H1 (cell line): ENCODE measurements at regions not wholly inside any gene's neighbourhood (a gene's known extent, or its start where the extent isn't known, plus 50 kb on each side); places are given as distances from the start of the nearest gene placed in this dataset.
A peak's percentile ranks its signal among the peaks of the same experiment; 100 is the strongest.

Experiments
- CTCF ChIA-PET: fragments of 300-600 bp; sonication (Branson Sonifier 250); formaldehyde crosslinking; loops from one replicate; lab custom pipeline; 2021; ENCODE audit not compliant: partially characterized antibody; lab: Charles Lee
- POLR2A ChIA-PET: fragments of 300-600 bp; sonication (Branson Sonifier 250); formaldehyde crosslinking; loops from one replicate; lab custom pipeline; 2021; ENCODE audit warnings: inconsistent platforms; ENCODE audit not compliant: partially characterized antibody; lab: Charles Lee
- DNase-seq, 2 experiments: peaks; one replicate each; pipeline versions ENCODE4 v3.0.0 to v3.0.0-alpha.2; 2010 to 2022; ENCODE audit warnings: low spot score in 2 of 2, low read depth in 1 of 2, mixed read lengths in 1 of 2
- FAIRE-seq: peaks from 2 replicates; lab custom pipeline; 2011; peaks lifted over from hg19 to GRCh38; lab: Jason Lieb, UNC
- H2AFZ ChIP-seq: 2 replicates; pipeline ENCODE4 v1.8.1; 2012; ENCODE audit warnings: low read length, inconsistent platforms
- H2AK5ac ChIP-seq: 2 replicates; pipeline ENCODE4 v1.6.1; 2013; ENCODE audit warnings: low read depth, low read length
- H2BK120ac ChIP-seq: replicated peaks from 2 replicates; pipeline ENCODE3; 2013; ENCODE audit warnings: low read depth, low read length, inconsistent platforms
- H2BK12ac ChIP-seq: 2 replicates; pipeline ENCODE4 v1.6.1; 2013; ENCODE audit warnings: low read depth, low read length
- H2BK15ac ChIP-seq: 2 replicates; pipeline ENCODE4 v1.6.1; 2013; ENCODE audit warnings: low read length
- H2BK20ac ChIP-seq: 2 replicates; pipeline ENCODE4 v1.6.1; 2013; ENCODE audit warnings: low read length
- H2BK5ac ChIP-seq: 2 replicates; pipeline ENCODE4 v1.6.1; 2013; ENCODE audit warnings: low read depth, low read length
- H3K14ac ChIP-seq: 2 replicates; pipeline ENCODE4 v1.6.1; 2013; ENCODE audit warnings: inconsistent platforms; ENCODE audit not compliant: insufficient read length
- H3K18ac ChIP-seq: 2 replicates; pipeline ENCODE4 v1.6.1; 2013; ENCODE audit warnings: low read length; ENCODE audit errors: extremely low read depth
- H3K23ac ChIP-seq: 2 replicates; pipeline ENCODE4 v1.6.1; 2013; ENCODE audit warnings: inconsistent platforms; ENCODE audit not compliant: insufficient read length
- H3K23me2 ChIP-seq: 2 replicates; pipeline ENCODE4 v1.6.1; 2013; ENCODE audit warnings: low read depth, low read length
- H3K27ac ChIP-seq: 2 replicates; pipeline ENCODE4 v1.6.1; 2011; ENCODE audit warnings: low read depth, low read length, inconsistent platforms
- H3K27me3 ChIP-seq, 4 experiments: replicated peaks in 1 of 4; 1 replicate in 1 of 4; 2 replicates in 3 of 4; pipeline versions ENCODE4 v1.6.1 to v1.8.1; 2011 to 2013; ENCODE audit warnings: low read length in 3 of 4, mild to moderate bottlenecking in 3 of 4, inconsistent platforms in 2 of 4, mixed read lengths in 2 of 4, moderate library complexity in 1 of 4; ENCODE audit not compliant: control insufficient read depth in 3 of 4, insufficient read depth in 3 of 4; ENCODE audit errors: extremely low read depth in 1 of 4
- H3K36me3 ChIP-seq, 4 experiments: 2 replicates each; pipeline versions ENCODE4 v1.6.1 to v1.8.1; 2011 to 2013; ENCODE audit warnings: mild to moderate bottlenecking in 4 of 4, low read length in 3 of 4, moderate library complexity in 2 of 4, control low read depth in 1 of 4, inconsistent platforms in 1 of 4; ENCODE audit not compliant: insufficient read depth in 4 of 4, control insufficient read depth in 2 of 4
- H3K4ac ChIP-seq: replicated peaks from 2 replicates; pipeline ENCODE3; 2013; ENCODE audit warnings: low read length, low read depth, mixed read lengths, inconsistent platforms; ENCODE audit not compliant: insufficient read length
- H3K4me1 ChIP-seq, 4 experiments: replicated peaks in 1 of 4; 1 replicate in 1 of 4; 2 replicates in 3 of 4; pipeline versions ENCODE4 v1.6.1 to v1.8.1; 2011 to 2013; ENCODE audit warnings: low read length in 3 of 4, inconsistent platforms in 2 of 4, mixed read lengths in 1 of 4; ENCODE audit not compliant: insufficient read depth in 4 of 4, control insufficient read depth in 3 of 4
- H3K4me2 ChIP-seq, 2 experiments: 2 replicates each; pipeline versions ENCODE4 v1.6.1 to v1.8.1; 2011 to 2013; ENCODE audit warnings: low read depth in 2 of 2, low read length in 2 of 2, control low read depth in 1 of 2, inconsistent platforms in 1 of 2, mild to moderate bottlenecking in 1 of 2; ENCODE audit not compliant: insufficient read depth in 1 of 2
- H3K4me3 ChIP-seq, 4 experiments: fragments of 200-600, 300-600 bp in 1 of 4; sonication (generic), shearing (Covaris generic), sonication (Bioruptor Twin) in 1 of 4; 2 replicates each; pipeline versions ENCODE4 v1.5.1 to v1.8.1; 2011 to 2016; ENCODE audit warnings: low read length in 4 of 4, low read depth in 3 of 4, control low read depth in 2 of 4, inconsistent platforms in 2 of 4, mild to moderate bottlenecking in 2 of 4, mixed read lengths in 1 of 4, moderate library complexity in 1 of 4; ENCODE audit not compliant: insufficient read depth in 2 of 4; ENCODE audit errors: extremely low read depth in 1 of 4
- H3K56ac ChIP-seq: replicated peaks from 2 replicates; pipeline ENCODE3; 2013; ENCODE audit warnings: low read depth, mild to moderate bottlenecking, mixed read lengths, low read length, inconsistent platforms; ENCODE audit not compliant: insufficient read length
- H3K79me1 ChIP-seq: 2 replicates; pipeline ENCODE4 v1.6.1; 2013; ENCODE audit warnings: low read depth, low read length, control low read depth
- H3K79me2 ChIP-seq, 2 experiments: 2 replicates each; pipeline versions ENCODE4 v1.6.1 to v1.8.1; 2012 to 2013; ENCODE audit warnings: low read length in 2 of 2, mild to moderate bottlenecking in 2 of 2, inconsistent platforms in 1 of 2; ENCODE audit not compliant: insufficient read depth in 2 of 2, control insufficient read depth in 1 of 2
- H3K9ac ChIP-seq, 4 experiments: replicated peaks in 1 of 4; 1 replicate in 1 of 4; 2 replicates in 3 of 4; pipeline versions ENCODE4 v1.6.1 to v1.8.1; 2011 to 2013; ENCODE audit warnings: low read depth in 3 of 4, low read length in 3 of 4, control low read depth in 2 of 4, mild to moderate bottlenecking in 2 of 4, moderate library complexity in 2 of 4, inconsistent platforms in 1 of 4; ENCODE audit errors: extremely low read depth in 1 of 4
- H3K9me3 ChIP-seq, 2 experiments: 2 replicates each; pipeline versions ENCODE4 v1.6.1 to v1.8.1; 2012 to 2013; ENCODE audit warnings: mild to moderate bottlenecking in 2 of 2, moderate library complexity in 2 of 2, control low read depth in 1 of 2, inconsistent platforms in 1 of 2, low read depth in 1 of 2, low read length in 1 of 2, mixed read lengths in 1 of 2; ENCODE audit not compliant: insufficient read depth in 2 of 2
- H4K20me1 ChIP-seq, 2 experiments: replicated peaks in 1 of 2; 2 replicates each; pipeline versions ENCODE3 to v1.8.1; 2011 to 2013; ENCODE audit warnings: inconsistent platforms in 2 of 2, low read length in 2 of 2, mild to moderate bottlenecking in 1 of 2; ENCODE audit not compliant: insufficient read depth in 2 of 2, control insufficient read depth in 1 of 2
- H4K5ac ChIP-seq: 2 replicates; pipeline ENCODE4 v1.6.1; 2013; ENCODE audit warnings: low read length, low read depth, mixed read lengths, inconsistent platforms; ENCODE audit not compliant: insufficient read length
- H4K8ac ChIP-seq: 2 replicates; pipeline ENCODE4 v1.8.0; 2013; ENCODE audit warnings: mild to moderate bottlenecking, moderate library complexity, low read length, inconsistent platforms; ENCODE audit not compliant: insufficient read depth; ENCODE audit errors: extremely low read depth
- H4K91ac ChIP-seq: replicated peaks from 2 replicates; pipeline ENCODE3; 2013; ENCODE audit warnings: low read length, mixed read lengths, inconsistent platforms; ENCODE audit not compliant: insufficient read length
- CEBPB ChIP-seq: IDR thresholded peaks from 2 replicates; pipeline ENCODE4 v1.6.1; 2012; ENCODE audit warnings: low read depth, low read length
- CTCF ChIP-seq, 3 experiments: IDR thresholded peaks; 1 replicate in 2 of 3; 2 replicates in 1 of 3; pipeline versions ENCODE4 v1.5.1 to v1.6.1; 2011; ENCODE audit warnings: low read length in 3 of 3, mild to moderate bottlenecking in 3 of 3, inconsistent platforms in 2 of 3, low read depth in 1 of 3, moderate library complexity in 1 of 3; ENCODE audit not compliant: insufficient read depth in 1 of 3; ENCODE audit errors: control extremely low read depth in 1 of 3
- RAD21 ChIP-seq, 2 experiments: IDR thresholded peaks in 1 of 2; conservative IDR thresholded peaks in 1 of 2; 2 replicates each; pipeline ENCODE4 v1.6.1; 2011; ENCODE audit warnings: low read depth in 2 of 2, low read length in 2 of 2, improper control_type of control experiment in 1 of 2, inconsistent platforms in 1 of 2, mild to moderate bottlenecking in 1 of 2, moderate library complexity in 1 of 2
- WGBS, 2 experiments: shearing (Covaris generic) in 1 of 2; methylation state at CpG; one replicate each; pipeline versions ENCODE4 v1.1.6 to v1.1.7; 2013 to 2015; ENCODE audit warnings: low lambda C conversion rate in 2 of 2, mixed read lengths in 2 of 2, inconsistent platforms in 1 of 2, low coverage in 1 of 2, missing lambda C conversion rate in 1 of 2; ENCODE audit not compliant: insufficient replicate concordance in 2 of 2, insufficient coverage in 1 of 2, insufficient read length in 1 of 2; ENCODE audit errors: extremely low coverage in 1 of 2, missing lambda C conversion rate in 1 of 2; 5-methylcytosine and 5-hydroxymethylcytosine counted together

GRCh38 chr14:104293851-104294627 is 155.7 kb downstream of the KIF26A start:
- 72% methylated on average over 17 of the region's 18 CpGs; no CpG with 5 or more reads in 1 of the 2 experiments for WGBS, 2 experiments

More at GRCh38 chr14:104293851-104294627, 155.7 kb downstream of the KIF26A start:
- H2AK5ac ChIP-seq = peak overlapping the region; percentile 93; the same call in 1 of the 2 replicates
- H3K36me3 ChIP-seq = no peaks in the 10 kb centered on the region
- no peak overlapping the region for H3K27ac ChIP-seq
- peak overlapping the region; percentile 79 for H4K91ac ChIP-seq
- H3K56ac ChIP-seq = no peak overlapping the region
- H2BK15ac ChIP-seq = peak overlapping the region; percentile 88; the same call in 1 of the 2 replicates
- H2AFZ ChIP-seq = no peak overlapping the region
- CTCF ChIA-PET = interaction anchor here (0.6 to 3.0 kb wide), 14 partner anchors 8 to 284 kb away, joined by 3 to 9 read pairs (median 3); no protein-coding TSS in a partner anchor
- H2BK5ac ChIP-seq = peak overlapping the region; percentile 75; the same call in 1 of the 2 replicates
- no peak for FAIRE-seq
- H3K27me3 ChIP-seq = no peaks in the 10 kb centered on the region; a peak in 1 of 7 replicates
- H3K23me2 ChIP-seq = peaks cover 8% of the 10 kb centered on the region; the same call in 1 of the 2 replicates
- H2BK120ac ChIP-seq = peak overlapping the region; percentile 4
- H3K9me3 ChIP-seq = no peaks in the 10 kb centered on the region
- peak; percentile 53 to 66 (median 54) for TF ChIP-seq CTCF (IDR thresholded peaks at IDR 0.05; ENCODE audit: control extremely low read depth in 1 of 3, insufficient read depth in 1 of 3, low read depth in 1 of 3, low read length in 3 of 3)
- TF ChIP-seq RAD21 (IDR thresholded peaks at IDR 0.05 in 1 of 2, conservative IDR thresholded peaks at IDR 0.05 in 1 of 2; ENCODE audit: low read depth in 2 of 2, low read length in 2 of 2) = peak; percentile 47 to 67; a peak in 3 of 4 replicates
- no peak for TF ChIP-seq CEBPB
- H3K14ac ChIP-seq = no peak overlapping the region
- no peaks in the 10 kb centered on the region for H3K79me1 ChIP-seq
- H3K4me3 ChIP-seq = no peak overlapping the region
- no peak overlapping the region for H3K9ac ChIP-seq
- H4K8ac ChIP-seq = no peak overlapping the region
- H4K20me1 ChIP-seq = peaks cover 0 to 2% of the 10 kb centered on the region in 2 experiments
- peak overlapping the region; percentile 83 for H3K18ac ChIP-seq
- POLR2A ChIA-PET = no interaction called here
- H3K79me2 ChIP-seq = no peaks in the 10 kb centered on the region
- H2BK12ac ChIP-seq = peak overlapping the region; percentile 97; the same call in 1 of the 2 replicates
- H3K4me2 ChIP-seq = no peak overlapping the region
- peak overlapping the region; percentile 93 for H2BK20ac ChIP-seq
- H4K5ac ChIP-seq = peak overlapping the region; percentile 18
- H3K4ac ChIP-seq = no peak overlapping the region
- peaks cover 3 to 31% (median 25%) of the 10 kb centered on the region in 4 experiments for H3K4me1 ChIP-seq
- no peak overlapping the region for H3K23ac ChIP-seq
- no peak for DNase-seq
